ENCODE measurements at regions not wholly inside any gene's neighbourhood (a gene's known extent, or its start where the extent isn't known, plus 50 kb on each side); places are given as distances from the start of the nearest gene placed in this dataset.

DNA sequence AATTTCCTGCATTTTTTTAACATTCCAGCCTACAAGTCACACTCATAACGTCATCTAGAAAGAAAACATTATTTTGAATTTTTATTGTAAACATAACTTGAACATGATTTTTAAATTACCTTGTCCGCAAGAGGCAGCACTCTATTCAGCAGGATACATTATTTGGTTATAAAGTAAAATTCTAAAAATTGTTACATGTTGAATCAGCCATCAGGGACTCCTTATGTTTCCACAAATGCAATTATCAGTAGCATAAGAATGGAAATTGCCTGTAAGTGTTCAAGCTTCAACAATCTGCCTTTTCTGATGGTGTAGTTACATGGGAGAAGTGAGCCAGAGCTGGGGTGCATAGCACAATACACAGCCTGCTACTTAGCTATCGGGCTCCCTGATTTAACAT, 97.5 kb downstream of the ZNF365 start:
- DNase-seq (ENCODE audit: low read depth): no peak
- TF ChIP-seq, protein P1, sequence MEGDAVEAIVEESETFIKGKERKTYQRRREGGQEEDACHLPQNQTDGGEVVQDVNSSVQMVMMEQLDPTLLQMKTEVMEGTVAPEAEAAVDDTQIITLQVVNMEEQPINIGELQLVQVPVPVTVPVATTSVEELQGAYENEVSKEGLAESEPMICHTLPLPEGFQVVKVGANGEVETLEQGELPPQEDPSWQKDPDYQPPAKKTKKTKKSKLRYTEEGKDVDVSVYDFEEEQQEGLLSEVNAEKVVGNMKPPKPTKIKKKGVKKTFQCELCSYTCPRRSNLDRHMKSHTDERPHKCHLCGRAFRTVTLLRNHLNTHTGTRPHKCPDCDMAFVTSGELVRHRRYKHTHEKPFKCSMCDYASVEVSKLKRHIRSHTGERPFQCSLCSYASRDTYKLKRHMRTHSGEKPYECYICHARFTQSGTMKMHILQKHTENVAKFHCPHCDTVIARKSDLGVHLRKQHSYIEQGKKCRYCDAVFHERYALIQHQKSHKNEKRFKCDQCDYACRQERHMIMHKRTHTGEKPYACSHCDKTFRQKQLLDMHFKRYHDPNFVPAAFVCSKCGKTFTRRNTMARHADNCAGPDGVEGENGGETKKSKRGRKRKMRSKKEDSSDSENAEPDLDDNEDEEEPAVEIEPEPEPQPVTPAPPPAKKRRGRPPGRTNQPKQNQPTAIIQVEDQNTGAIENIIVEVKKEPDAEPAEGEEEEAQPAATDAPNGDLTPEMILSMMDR (IDR thresholded peaks at IDR 0.05; ENCODE audit: insufficient read depth, low read depth, low read length): no peak
- no peak overlapping the region for H3K4me3 ChIP-seq (ENCODE audit: low read depth, low read length)

GRCh38 chr10:62473241-62473640, 99.1 kb downstream of the ZNF365 start:
- H3K4me3 ChIP-seq (ENCODE audit: low read depth, low read length): no peak overlapping the region
- TF ChIP-seq, protein P1 (IDR thresholded peaks at IDR 0.05; ENCODE audit: insufficient read depth, low read depth, low read length): no peak
- no peak for DNase-seq (ENCODE audit: low read depth)

DNA sequence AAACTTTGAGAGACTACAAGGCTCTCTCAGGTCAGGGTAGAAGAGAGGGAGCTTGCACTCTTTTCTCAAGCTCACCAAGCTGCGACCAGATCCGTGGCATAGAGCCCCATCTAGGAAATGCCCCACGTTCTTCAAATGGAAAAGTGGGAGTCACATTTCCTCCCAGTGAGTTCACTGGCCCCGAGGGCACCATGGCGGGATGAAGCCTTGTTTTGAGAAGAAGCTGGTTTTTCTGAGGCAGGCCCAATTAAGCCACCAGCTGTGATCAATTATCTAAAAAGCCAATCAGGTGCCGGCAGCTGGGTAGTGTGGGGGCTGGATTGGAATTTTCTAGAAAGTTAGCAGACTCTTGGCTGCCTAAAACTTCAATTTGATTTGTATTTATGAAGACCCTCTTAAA, 101.4 kb downstream of the ZNF365 start:
- no peak overlapping the region for H3K4me3 ChIP-seq (ENCODE audit: low read depth, low read length)
- DNase-seq (ENCODE audit: low read depth): no peak
- TF ChIP-seq, protein P1 (IDR thresholded peaks at IDR 0.05; ENCODE audit: insufficient read depth, low read depth, low read length): no peak

- DNase-seq (ENCODE audit: low read depth): no peak
- no peak overlapping the region for H3K4me3 ChIP-seq (ENCODE audit: low read depth, low read length)
- TF ChIP-seq, protein P1 (IDR thresholded peaks at IDR 0.05; ENCODE audit: insufficient read depth, low read depth, low read length): no peak
These were observed 105.4 kb downstream of the ZNF365 start for GRCh38 chr10:62479523-62479922.

DNA sequence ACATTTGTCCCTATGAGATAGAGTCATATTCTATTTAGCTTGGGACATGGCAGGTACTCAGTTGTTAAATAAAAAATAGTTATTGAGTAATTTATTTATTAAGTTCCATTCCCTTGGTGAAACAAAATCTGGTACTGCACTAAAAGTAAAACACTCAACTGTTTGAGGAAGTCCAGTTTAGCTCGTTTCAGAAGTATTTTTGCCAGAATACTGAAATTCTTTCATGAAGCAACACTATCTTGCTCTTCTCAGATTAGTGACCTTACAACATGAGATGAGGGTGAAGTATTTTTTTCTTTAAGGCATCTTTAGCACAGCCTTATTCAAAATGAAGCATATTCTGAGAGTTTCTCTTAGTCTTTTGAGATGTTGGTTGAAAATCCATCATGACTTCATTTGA, 106.0 kb downstream of the ZNF365 start:
- no peak for DNase-seq (ENCODE audit: low read depth)
- TF ChIP-seq, protein P1 (IDR thresholded peaks at IDR 0.05; ENCODE audit: insufficient read depth, low read depth, low read length): no peak
- no peak overlapping the region for H3K4me3 ChIP-seq (ENCODE audit: low read depth, low read length)

DNA sequence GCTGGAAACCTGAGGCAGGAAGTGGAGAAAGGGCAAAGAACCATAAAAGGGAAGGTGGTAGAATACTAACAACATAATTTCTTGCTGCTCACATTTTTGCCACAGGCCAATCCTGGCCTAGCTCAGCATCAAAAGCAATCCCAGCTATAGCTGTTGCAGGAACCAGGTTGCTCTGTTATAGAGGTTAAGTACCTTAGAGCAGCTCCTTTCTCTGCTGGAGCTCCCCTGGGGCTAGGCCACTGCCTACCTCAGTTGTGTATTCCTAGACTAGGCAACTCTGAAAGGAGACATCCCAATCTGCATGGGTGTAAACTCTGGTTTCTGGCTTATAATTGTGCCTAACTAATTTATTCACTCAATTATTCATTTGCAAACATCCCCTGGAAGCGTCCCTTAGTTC, 108.4 kb downstream of the ZNF365 start:
- DNase-seq (ENCODE audit: low read depth): no peak
- TF ChIP-seq, protein P1 (IDR thresholded peaks at IDR 0.05; ENCODE audit: insufficient read depth, low read depth, low read length): no peak
- no peak overlapping the region for H3K4me3 ChIP-seq (ENCODE audit: low read depth, low read length)

GRCh38 chr10:62491597-62491996, 117.4 kb downstream of the ZNF365 start:
- H3K4me3 ChIP-seq (ENCODE audit: low read depth, low read length): no peak overlapping the region
- no peak for DNase-seq (ENCODE audit: low read depth)
- TF ChIP-seq, protein P1 (IDR thresholded peaks at IDR 0.05; ENCODE audit: insufficient read depth, low read depth, low read length): no peak

Measured in fibroblast of villous mesenchyme (primary cell).